HG02970 (cell line): ENCODE measurements at regions not wholly inside any gene's neighbourhood (a gene's known extent, or its start where the extent isn't known, plus 50 kb on each side); places are given as distances from the start of the nearest gene placed in this dataset.

ENCODE experiments used
- ATAC-seq: cut with Tn5 transposase; IDR thresholded peaks from one replicate; pipeline ENCODE4 v1.9.1; 2021; ENCODE audit warnings: mild to moderate bottlenecking, moderate library complexity, moderate number of reproducible peaks; ENCODE audit not compliant: unreplicated experiment, low FRiP score

GRCh38 chr12:58131986-58132755 is 190.8 kb downstream of the ATP23 start:
- no peak for ATAC-seq

GRCh38 chr12:58138424-58138823 is 197.1 kb downstream of the ATP23 start:
- no peak for ATAC-seq

- no peak for ATAC-seq
These were observed 198.5 kb downstream of the ATP23 start for GRCh38 chr12:58139894-58140293.

GRCh38 chr12:58140395-58140794 is 199.0 kb downstream of the ATP23 start:
- ATAC-seq: no peak

GRCh38 chr12:58142991-58143390 is 201.6 kb downstream of the ATP23 start:
- no peak for ATAC-seq

GRCh38 chr12:58143498-58143995 is 202.2 kb downstream of the ATP23 start:
- ATAC-seq: no peak

- ATAC-seq: no peak
These were observed 207.0 kb downstream of the ATP23 start for GRCh38 chr12:58148405-58148804.

GRCh38 chr12:58148976-58149375 is 207.6 kb downstream of the ATP23 start:
- ATAC-seq: no peak

- ATAC-seq: no peak
These were observed 213.0 kb downstream of the ATP23 start for GRCh38 chr12:58154359-58154758.

GRCh38 chr12:58156697-58157096 is 215.3 kb downstream of the ATP23 start:
- no peak for ATAC-seq

- no peak for ATAC-seq
These were observed 218.6 kb downstream of the ATP23 start for GRCh38 chr12:58159941-58160340.

- no peak for ATAC-seq
These were observed 220.4 kb downstream of the ATP23 start for GRCh38 chr12:58161773-58162172.

- no peak for ATAC-seq
These were observed 221.7 kb downstream of the ATP23 start for GRCh38 chr12:58163021-58163420.

GRCh38 chr12:58166643-58167042 is 225.3 kb downstream of the ATP23 start:
- ATAC-seq: no peak

- ATAC-seq: no peak
These were observed 226.3 kb downstream of the ATP23 start for GRCh38 chr12:58167622-58168021.

- no peak for ATAC-seq
These were observed 228.5 kb downstream of the ATP23 start for GRCh38 chr12:58169826-58170225.

- ATAC-seq: no peak
These were observed 230.5 kb downstream of the ATP23 start for GRCh38 chr12:58171914-58172313.

- no peak for ATAC-seq
These were observed 231.2 kb downstream of the ATP23 start for GRCh38 chr12:58172433-58173073.

GRCh38 chr12:58174316-58174715 is 232.9 kb downstream of the ATP23 start:
- ATAC-seq: no peak

GRCh38 chr12:58176296-58176869 is 235.0 kb downstream of the ATP23 start:
- no peak for ATAC-seq

- ATAC-seq: no peak
These were observed 236.0 kb downstream of the ATP23 start for GRCh38 chr12:58177366-58177765.

GRCh38 chr12:58184212-58184611 is 242.8 kb downstream of the ATP23 start:
- ATAC-seq: no peak
